ENCODE measurements at regions not wholly inside any gene's neighbourhood (a gene's known extent, or its start where the extent isn't known, plus 50 kb on each side); places are given as distances from the start of the nearest gene placed in this dataset.

DNA sequence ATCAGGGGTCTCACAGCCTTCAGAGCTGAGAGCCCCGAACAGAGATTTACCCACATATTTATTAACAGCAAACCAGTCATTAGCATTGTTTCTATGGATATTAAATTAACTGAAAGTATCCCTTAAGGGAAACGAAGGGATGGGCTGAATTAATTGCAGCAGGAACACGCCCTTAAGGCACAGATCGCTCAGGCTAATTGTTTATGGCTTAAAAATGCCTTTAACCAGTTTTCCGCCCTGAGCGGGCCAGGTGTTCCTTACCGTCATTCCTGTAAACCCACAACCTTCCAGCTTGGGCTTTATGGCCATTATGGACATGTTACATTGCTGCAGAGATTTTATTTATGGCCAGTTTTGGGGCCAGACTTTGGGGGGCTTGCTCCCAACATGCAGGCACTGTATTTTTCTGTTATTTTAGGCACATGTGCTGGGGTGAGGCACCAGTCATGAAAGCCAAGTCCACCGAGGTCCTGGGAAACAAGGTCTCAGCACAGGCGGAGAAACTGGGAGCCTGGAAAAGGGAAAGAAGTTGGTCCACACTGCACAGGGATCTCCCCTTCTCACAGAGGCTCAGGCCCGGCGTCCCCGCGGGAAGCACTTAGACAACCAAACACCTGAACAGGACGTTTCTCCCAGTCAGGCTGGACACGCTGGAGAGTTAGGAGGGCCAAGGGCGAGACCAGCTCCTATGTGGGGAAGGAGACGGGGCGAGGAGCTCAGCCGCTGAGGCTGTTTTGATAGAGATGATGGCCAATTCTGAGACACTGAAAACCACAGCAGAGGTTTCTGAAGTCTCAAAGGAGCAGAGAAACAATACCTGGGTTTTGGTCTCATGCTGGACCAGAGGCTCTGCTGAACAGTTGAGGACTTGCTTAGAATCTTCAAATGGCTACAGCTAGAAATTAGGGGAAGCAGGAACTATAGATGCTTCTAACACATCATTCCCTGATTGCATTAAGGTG lies 86.7 kb downstream of the TMEM18 start:
- H3K9me3 Mint-ChIP-seq, result no peaks in the 10 kb centered on the region
- no peak overlapping the region for H3K27ac Mint-ChIP-seq

DNA sequence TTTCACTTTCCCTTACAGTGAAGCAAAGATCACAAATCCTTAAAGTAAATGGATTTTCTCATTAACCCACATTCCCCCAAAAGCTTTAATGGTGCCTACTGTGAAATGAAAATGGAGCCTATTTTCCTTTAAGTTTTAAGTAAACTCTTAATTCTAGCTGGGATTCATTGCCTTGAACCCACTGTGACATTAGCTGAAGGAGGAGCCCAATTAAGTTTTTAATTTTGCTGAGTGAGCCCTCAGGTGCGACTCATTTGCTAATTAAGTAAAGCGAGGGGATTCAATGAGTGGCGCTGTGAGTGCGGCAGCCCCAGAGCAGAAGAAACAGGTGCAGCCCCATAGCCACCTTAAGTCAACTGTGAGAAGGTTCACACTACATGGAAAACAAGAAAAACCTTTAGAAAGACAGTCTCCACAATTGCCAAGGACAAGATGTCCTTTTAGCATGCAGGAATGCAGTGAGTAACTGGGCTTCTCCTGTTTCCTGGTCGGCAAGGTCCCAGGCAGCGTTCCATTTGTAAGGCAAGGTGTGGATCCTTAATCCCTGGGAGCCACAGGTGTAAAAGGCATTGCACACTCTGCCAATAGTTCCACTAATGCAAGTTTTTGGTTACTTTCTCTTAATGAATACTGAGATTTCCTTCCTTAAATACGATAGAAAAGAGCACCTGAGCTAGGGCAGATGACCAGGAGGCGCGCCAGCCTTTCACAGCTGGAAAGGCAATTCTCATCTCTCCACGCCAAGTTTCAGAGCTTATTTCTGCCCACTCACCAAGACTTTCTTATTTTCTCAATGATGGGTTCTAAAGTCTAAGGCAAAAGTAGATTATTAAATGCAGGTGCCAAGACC lies 87.7 kb downstream of the TMEM18 start:
- no peaks in the 10 kb centered on the region for H3K27me3 ChIP-seq

More for the DNA sequence above, 86.7 kb downstream of the TMEM18 start:
- H3K9me3 ChIP-seq (ENCODE audit: low read depth), result no peaks in the 10 kb centered on the region
- H3K4me3 ChIP-seq, result no peak overlapping the region
- H3K36me3 Mint-ChIP-seq, result no peaks in the 10 kb centered on the region
- H3K9ac ChIP-seq, result no peak overlapping the region
- no peak overlapping the region for H3K4me3 Mint-ChIP-seq
- H3F3A ChIP-seq (ENCODE audit: low read depth), result peaks cover 10% of the 10 kb centered on the region
- no peak for DNase-seq (ENCODE audit: low spot score)
- peaks cover 21% of the 10 kb centered on the region for H3K4me1 Mint-ChIP-seq
- no peak overlapping the region for H2AFZ ChIP-seq (replicated peaks)
- no peaks in the 10 kb centered on the region for H3K27me3 Mint-ChIP-seq (ENCODE audit: insufficient read depth, low read depth)
- no peaks in the 10 kb centered on the region for H3K79me2 ChIP-seq (ENCODE audit: low read depth)
- no peaks in the 10 kb centered on the region for H3K27me3 ChIP-seq
- H3K4me2 ChIP-seq, result no peak overlapping the region
- H3K27ac ChIP-seq, result no peak overlapping the region
- peaks cover 21% of the 10 kb centered on the region for H3K4me1 ChIP-seq
- no peaks in the 10 kb centered on the region for H3K36me3 ChIP-seq
- TF ChIP-seq CTCF (IDR thresholded peaks at IDR 0.05) (no peak), EZH2phosphoT487 (IDR thresholded peaks at IDR 0.05) (no peak), EZH2 (IDR thresholded peaks at IDR 0.05) (no peak)
- H4K20me1 ChIP-seq (ENCODE audit: low read depth), result no peaks in the 10 kb centered on the region

More for the DNA sequence above, 87.7 kb downstream of the TMEM18 start:
- Mint-ChIP-seq H3K4me1 (peaks cover 26% of the 10 kb centered on the region), H3K4me3 (no peak overlapping the region), H3K27me3 (ENCODE audit: insufficient read depth, low read depth) (peaks cover 2% of the 10 kb centered on the region), H3K9me3 (no peaks in the 10 kb centered on the region), H3K36me3 (no peaks in the 10 kb centered on the region), H3K27ac (no peak overlapping the region)
- TF ChIP-seq EZH2 (IDR thresholded peaks at IDR 0.05), result no peak
- TF ChIP-seq EZH2phosphoT487 (IDR thresholded peaks at IDR 0.05), result no peak
- no peak for TF ChIP-seq CTCF (IDR thresholded peaks at IDR 0.05)
- Histone ChIP-seq H3F3A (ENCODE audit: low read depth) (peaks cover 12% of the 10 kb centered on the region), H3K4me3 (no peak overlapping the region), H2AFZ (replicated peaks) (no peak overlapping the region), H3K79me2 (ENCODE audit: low read depth) (no peaks in the 10 kb centered on the region), H4K20me1 (ENCODE audit: low read depth) (no peaks in the 10 kb centered on the region), H3K36me3 (no peaks in the 10 kb centered on the region), H3K9ac (no peak overlapping the region), H3K4me1 (peaks cover 24% of the 10 kb centered on the region), H3K27ac (no peak overlapping the region), H3K9me3 (ENCODE audit: low read depth) (no peaks in the 10 kb centered on the region), H3K4me2 (no peak overlapping the region)
- DNase-seq (ENCODE audit: low spot score), result no peak
